ENCODE measurements at regions not wholly inside any gene's neighbourhood (a gene's known extent, or its start where the extent isn't known, plus 50 kb on each side); places are given as distances from the start of the nearest gene placed in this dataset.

DNA sequence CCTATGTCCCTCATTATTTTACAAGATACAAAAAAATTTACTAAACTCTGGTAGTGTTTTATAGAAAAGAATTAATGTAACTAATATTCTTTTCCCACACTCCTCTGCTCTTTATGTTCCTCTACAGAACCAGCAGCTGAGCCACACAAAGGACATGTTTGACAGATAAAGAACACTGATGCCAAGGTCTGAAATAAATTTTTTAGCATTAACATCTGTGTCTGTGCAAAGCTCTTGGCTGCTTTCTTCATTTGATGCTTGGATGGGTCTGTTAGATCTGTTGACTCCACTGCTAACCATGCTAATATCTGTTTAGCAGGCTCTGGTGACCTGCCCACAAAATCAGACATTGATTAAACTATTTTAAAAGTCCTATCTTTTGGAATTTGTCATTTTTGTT is 2363.8 kb downstream of the PCDH9 start:
- Histone ChIP-seq H3K4me3 (ENCODE audit: insufficient read depth, low read length) (no peak overlapping the region), H4K20me1 (ENCODE audit: insufficient read depth, low read length) (no peaks in the 10 kb centered on the region), H3K36me3 (ENCODE audit: insufficient read depth, low read length) (no peaks in the 10 kb centered on the region)

DNA sequence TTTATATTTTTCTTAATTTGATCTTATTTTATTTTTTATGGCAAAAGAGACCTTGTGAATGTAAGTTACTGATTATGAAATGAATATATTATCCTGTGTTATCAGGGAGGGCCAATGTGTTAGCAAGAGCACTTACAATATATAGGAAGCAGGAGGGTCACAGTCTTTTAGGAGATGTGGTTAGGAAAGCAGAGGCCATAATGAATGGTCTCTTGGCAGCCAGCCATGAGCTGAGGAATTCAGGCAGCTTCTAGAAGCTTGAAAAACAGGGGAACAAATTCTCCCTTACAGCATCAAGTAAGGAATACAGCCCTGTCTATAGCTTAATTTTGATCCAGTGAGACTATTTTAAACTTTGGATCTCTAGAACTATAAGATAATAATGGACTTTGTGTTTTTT is 2374.6 kb downstream of the PCDH9 start:
- no peaks in the 10 kb centered on the region for H3K36me3 ChIP-seq (ENCODE audit: insufficient read depth, low read length)
- H3K4me3 ChIP-seq (ENCODE audit: insufficient read depth, low read length): no peak overlapping the region
- no peak for DNase-seq (ENCODE audit: insufficient read length, low spot score, missing footprints)
- H2AFZ ChIP-seq (ENCODE audit: low read length): no peak overlapping the region
- no peaks in the 10 kb centered on the region for H3K79me2 ChIP-seq (ENCODE audit: insufficient read depth, low read length)
- TF ChIP-seq, protein P1, sequence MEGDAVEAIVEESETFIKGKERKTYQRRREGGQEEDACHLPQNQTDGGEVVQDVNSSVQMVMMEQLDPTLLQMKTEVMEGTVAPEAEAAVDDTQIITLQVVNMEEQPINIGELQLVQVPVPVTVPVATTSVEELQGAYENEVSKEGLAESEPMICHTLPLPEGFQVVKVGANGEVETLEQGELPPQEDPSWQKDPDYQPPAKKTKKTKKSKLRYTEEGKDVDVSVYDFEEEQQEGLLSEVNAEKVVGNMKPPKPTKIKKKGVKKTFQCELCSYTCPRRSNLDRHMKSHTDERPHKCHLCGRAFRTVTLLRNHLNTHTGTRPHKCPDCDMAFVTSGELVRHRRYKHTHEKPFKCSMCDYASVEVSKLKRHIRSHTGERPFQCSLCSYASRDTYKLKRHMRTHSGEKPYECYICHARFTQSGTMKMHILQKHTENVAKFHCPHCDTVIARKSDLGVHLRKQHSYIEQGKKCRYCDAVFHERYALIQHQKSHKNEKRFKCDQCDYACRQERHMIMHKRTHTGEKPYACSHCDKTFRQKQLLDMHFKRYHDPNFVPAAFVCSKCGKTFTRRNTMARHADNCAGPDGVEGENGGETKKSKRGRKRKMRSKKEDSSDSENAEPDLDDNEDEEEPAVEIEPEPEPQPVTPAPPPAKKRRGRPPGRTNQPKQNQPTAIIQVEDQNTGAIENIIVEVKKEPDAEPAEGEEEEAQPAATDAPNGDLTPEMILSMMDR (IDR thresholded peaks at IDR 0.05; ENCODE audit: extremely low read depth, low read depth, low read length): no peak
- no peaks in the 10 kb centered on the region for H3K27me3 ChIP-seq (ENCODE audit: insufficient read depth, low read length)
- H4K20me1 ChIP-seq (ENCODE audit: insufficient read depth, low read length): no peaks in the 10 kb centered on the region
- no peaks in the 10 kb centered on the region for H3K4me1 ChIP-seq (ENCODE audit: insufficient read depth, low read length)
- no peak overlapping the region for H3K4me2 ChIP-seq (ENCODE audit: insufficient read depth, low read length)
- no peak overlapping the region for H3K27ac ChIP-seq (ENCODE audit: low read depth, low read length)
- H3K9me3 ChIP-seq (ENCODE audit: low read depth, low read length): no peaks in the 10 kb centered on the region

More for the DNA sequence above, 2363.8 kb downstream of the PCDH9 start:
- no peaks in the 10 kb centered on the region for H3K79me2 ChIP-seq (ENCODE audit: insufficient read depth, low read length)
- TF ChIP-seq, protein P1 (IDR thresholded peaks at IDR 0.05; ENCODE audit: extremely low read depth, low read depth, low read length): no peak
- no peak overlapping the region for H3K27ac ChIP-seq (ENCODE audit: low read depth, low read length)
- H2AFZ ChIP-seq (ENCODE audit: low read length): no peak overlapping the region
- H3K4me1 ChIP-seq (ENCODE audit: insufficient read depth, low read length): no peaks in the 10 kb centered on the region
- no peak overlapping the region for H3K4me2 ChIP-seq (ENCODE audit: insufficient read depth, low read length)
- H3K9me3 ChIP-seq (ENCODE audit: low read depth, low read length): peaks cover 3% of the 10 kb centered on the region
- H3K27me3 ChIP-seq (ENCODE audit: insufficient read depth, low read length): no peaks in the 10 kb centered on the region
- DNase-seq (ENCODE audit: insufficient read length, low spot score, missing footprints): no peak

DNA sequence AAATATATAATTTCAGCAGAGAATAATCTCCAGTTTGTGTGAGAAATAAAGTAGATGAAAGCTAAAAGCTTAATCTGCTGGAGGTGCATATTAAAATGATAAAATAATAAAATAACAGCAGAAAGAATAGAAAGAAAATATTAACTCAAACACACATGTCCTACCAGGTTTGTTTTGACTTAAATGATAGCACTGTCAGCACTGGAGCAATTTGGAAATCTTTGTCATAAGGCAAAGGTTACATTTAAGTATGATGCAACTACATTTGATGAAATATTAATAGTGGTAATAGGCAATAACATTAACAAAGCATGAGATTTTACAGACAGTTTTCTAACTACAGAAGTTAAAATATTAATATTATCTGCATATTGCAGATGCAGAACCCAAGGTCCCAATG is 2380.1 kb downstream of the PCDH9 start:
- H2AFZ ChIP-seq (ENCODE audit: low read length): no peak overlapping the region
- no peak overlapping the region for H3K4me2 ChIP-seq (ENCODE audit: insufficient read depth, low read length)
- no peak overlapping the region for H3K4me3 ChIP-seq (ENCODE audit: insufficient read depth, low read length)
- H3K4me1 ChIP-seq (ENCODE audit: insufficient read depth, low read length): no peaks in the 10 kb centered on the region
- no peaks in the 10 kb centered on the region for H3K9me3 ChIP-seq (ENCODE audit: low read depth, low read length)
- TF ChIP-seq, protein P1 (IDR thresholded peaks at IDR 0.05; ENCODE audit: extremely low read depth, low read depth, low read length): no peak
- H4K20me1 ChIP-seq (ENCODE audit: insufficient read depth, low read length): no peaks in the 10 kb centered on the region
- no peaks in the 10 kb centered on the region for H3K36me3 ChIP-seq (ENCODE audit: insufficient read depth, low read length)
- DNase-seq (ENCODE audit: insufficient read length, low spot score, missing footprints): peak; percentile 22
- H3K27me3 ChIP-seq (ENCODE audit: insufficient read depth, low read length): no peaks in the 10 kb centered on the region
- H3K27ac ChIP-seq (ENCODE audit: low read depth, low read length): no peak overlapping the region
- no peaks in the 10 kb centered on the region for H3K79me2 ChIP-seq (ENCODE audit: insufficient read depth, low read length)

DNA sequence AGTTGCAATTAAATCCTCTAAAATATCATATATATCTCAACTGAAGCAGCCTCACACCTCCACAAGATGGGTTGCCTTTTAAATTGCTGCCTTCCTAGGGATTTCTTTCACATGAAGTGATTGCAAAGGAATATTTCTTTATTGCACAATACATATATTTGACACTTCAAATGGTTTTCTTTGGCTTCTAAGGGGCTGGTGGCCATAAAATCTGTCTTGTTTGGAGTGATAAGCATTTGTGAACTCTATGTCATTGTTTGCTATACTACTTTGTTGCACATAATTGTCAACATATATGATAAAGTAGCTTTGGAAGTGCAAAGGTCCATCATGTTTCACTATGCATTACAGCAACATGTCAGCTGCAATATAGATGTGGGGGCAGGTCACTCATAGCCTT is 2380.9 kb downstream of the PCDH9 start:
- no peak overlapping the region for H3K4me2 ChIP-seq (ENCODE audit: insufficient read depth, low read length)
- H2AFZ ChIP-seq (ENCODE audit: low read length): no peak overlapping the region
- TF ChIP-seq, protein P1 (IDR thresholded peaks at IDR 0.05; ENCODE audit: extremely low read depth, low read depth, low read length): no peak
- no peaks in the 10 kb centered on the region for H3K27me3 ChIP-seq (ENCODE audit: insufficient read depth, low read length)
- DNase-seq (ENCODE audit: insufficient read length, low spot score, missing footprints): no peak
- no peak overlapping the region for H3K27ac ChIP-seq (ENCODE audit: low read depth, low read length)
- no peak overlapping the region for H3K4me3 ChIP-seq (ENCODE audit: insufficient read depth, low read length)
- H3K79me2 ChIP-seq (ENCODE audit: insufficient read depth, low read length): no peaks in the 10 kb centered on the region
- H3K9me3 ChIP-seq (ENCODE audit: low read depth, low read length): no peaks in the 10 kb centered on the region
- H3K36me3 ChIP-seq (ENCODE audit: insufficient read depth, low read length): no peaks in the 10 kb centered on the region
- H3K4me1 ChIP-seq (ENCODE audit: insufficient read depth, low read length): no peaks in the 10 kb centered on the region
- no peaks in the 10 kb centered on the region for H4K20me1 ChIP-seq (ENCODE audit: insufficient read depth, low read length)

Measured in osteoblast (primary cell).